CD4-positive, alpha-beta T cell treated with Interleukin-4 for 4 hours (primary cell): ENCODE measurements at regions not wholly inside any gene's neighbourhood (a gene's known extent, or its start where the extent isn't known, plus 50 kb on each side); places are given as distances from the start of the nearest gene placed in this dataset.

Experiments
- DNase-seq: peaks from one replicate; pipeline ENCODE4 v3.0.0-alpha.2; 2020

- DNase-seq: no peak
These were observed 345.2 kb downstream of the USP25 start for GRCh38 chr21:16074950-16075489.

GRCh38 chr21:16075649-16076282 lies 346.0 kb downstream of the USP25 start:
- no peak for DNase-seq

GRCh38 chr21:16076465-16076864 lies 346.7 kb downstream of the USP25 start:
- no peak for DNase-seq

- DNase-seq: no peak
These were observed 348.6 kb downstream of the USP25 start for GRCh38 chr21:16078382-16078781.

- DNase-seq: no peak
These were observed 350.0 kb downstream of the USP25 start for GRCh38 chr21:16079830-16080229.

DNA sequence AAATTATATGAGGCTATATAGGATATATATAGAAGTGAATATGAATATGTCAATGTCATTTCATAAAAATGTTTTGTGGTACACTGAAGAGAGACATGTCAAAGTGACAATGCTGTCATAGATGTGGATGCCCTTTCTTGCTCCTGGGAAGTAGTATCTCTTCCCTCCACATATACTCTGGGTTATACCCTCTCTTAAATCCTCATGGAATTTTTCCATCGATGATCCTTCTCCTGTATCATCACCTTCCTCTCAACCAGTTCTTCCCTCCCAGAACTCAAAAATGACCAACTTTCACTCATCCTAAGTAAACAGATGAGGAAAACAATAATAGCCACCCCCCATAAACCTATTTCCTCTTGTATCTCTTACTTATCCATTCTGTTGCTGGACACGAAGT lies 351.5 kb downstream of the USP25 start:
- no peak for DNase-seq

- no peak for DNase-seq
These were observed 352.4 kb downstream of the USP25 start for GRCh38 chr21:16082038-16082816.

DNA sequence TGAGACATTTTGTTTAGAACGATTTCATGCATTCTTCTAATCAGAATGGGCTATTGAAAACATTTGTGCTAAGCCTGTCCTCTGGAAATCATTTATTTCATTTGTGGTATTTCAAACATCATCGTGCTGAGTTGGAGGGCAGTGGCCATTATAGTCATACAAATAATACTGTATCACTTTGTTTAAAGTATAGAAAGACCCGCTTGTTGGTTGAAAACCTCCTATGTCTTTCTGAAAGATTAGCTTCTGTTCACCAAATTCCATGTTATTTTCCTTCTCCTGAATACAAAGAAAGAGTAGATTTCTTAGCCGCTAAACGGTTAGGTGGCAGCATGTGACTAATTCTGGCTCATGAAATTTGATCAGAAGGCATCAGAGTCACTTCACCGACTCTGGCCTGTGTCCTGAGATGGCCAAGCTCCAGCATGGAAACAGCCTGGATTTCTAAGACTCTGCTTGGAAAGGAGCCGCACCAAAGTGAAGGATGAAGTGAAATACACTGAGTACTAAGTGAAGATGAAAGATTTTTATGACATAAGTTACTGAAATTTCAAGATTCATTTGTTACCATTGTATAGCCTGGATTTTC lies 355.1 kb downstream of the USP25 start:
- DNase-seq: no peak

- no peak for DNase-seq
These were observed 355.6 kb downstream of the USP25 start for GRCh38 chr21:16085421-16085820.

GRCh38 chr21:16086121-16086520 lies 356.3 kb downstream of the USP25 start:
- no peak for DNase-seq

DNA sequence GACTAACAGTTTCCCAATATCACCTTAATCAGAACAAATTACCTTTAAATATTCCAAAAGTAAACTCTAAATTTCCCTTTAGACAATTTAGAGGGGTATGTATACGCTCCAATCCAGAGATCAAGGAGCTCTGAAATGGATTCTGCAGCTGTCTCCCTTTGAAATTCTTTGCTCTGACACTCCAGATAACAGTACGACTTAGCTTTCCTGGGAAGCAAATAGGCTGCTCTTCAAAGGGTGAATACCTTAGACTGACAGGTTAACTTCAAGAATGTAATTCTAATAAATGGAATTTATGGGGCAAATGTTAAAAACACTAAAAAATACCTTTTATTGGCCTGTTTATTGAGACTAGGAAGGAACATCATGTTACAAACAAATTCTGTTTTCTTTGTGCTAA lies 357.2 kb downstream of the USP25 start:
- no peak for DNase-seq

GRCh38 chr21:16087523-16087922 lies 357.7 kb downstream of the USP25 start:
- no peak for DNase-seq

GRCh38 chr21:16088056-16088455 lies 358.3 kb downstream of the USP25 start:
- DNase-seq: no peak

- DNase-seq: no peak
These were observed 365.2 kb downstream of the USP25 start for GRCh38 chr21:16095005-16095404.

DNA sequence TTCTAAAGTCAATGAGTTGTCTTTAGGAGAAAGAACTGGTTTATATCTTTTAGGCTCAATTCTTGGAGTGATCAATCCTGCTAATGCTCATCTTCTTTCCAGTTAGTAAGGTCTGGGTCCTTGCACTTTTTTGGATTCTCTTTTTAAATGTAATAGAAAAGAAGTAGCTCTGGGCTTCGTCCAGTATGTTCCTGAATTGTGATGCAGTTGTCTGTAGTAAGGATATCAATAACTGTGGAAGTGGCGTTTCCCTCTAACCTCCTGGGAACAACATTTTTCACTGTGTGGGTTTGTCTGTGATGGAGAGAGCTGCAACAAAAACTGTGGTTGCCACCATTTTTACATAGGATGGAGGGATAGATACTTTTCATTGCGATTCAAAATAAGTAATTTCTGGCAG lies 367.2 kb downstream of the USP25 start:
- DNase-seq: no peak

DNA sequence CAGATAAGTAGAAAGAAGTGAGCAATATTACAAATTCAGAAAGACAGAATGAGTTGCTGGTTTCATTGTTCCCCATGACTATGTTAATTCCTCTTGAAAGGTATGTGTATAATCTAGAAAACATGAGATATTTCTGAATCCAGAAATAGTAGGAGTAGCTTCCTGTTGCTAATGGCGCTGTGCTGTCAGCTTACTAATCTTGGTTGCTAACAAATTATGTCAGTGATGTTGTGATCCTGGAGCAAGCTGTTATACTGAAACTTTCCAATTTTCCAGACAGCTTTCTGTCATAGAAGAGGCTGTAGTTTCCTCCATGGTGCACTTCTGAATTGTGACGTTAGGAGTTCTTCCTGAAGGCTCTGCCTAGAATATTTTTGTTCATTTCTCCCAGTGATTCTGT lies 372.3 kb downstream of the USP25 start:
- DNase-seq: no peak

- no peak for DNase-seq
These were observed 378.8 kb downstream of the USP25 start for GRCh38 chr21:16108561-16109075.

DNA sequence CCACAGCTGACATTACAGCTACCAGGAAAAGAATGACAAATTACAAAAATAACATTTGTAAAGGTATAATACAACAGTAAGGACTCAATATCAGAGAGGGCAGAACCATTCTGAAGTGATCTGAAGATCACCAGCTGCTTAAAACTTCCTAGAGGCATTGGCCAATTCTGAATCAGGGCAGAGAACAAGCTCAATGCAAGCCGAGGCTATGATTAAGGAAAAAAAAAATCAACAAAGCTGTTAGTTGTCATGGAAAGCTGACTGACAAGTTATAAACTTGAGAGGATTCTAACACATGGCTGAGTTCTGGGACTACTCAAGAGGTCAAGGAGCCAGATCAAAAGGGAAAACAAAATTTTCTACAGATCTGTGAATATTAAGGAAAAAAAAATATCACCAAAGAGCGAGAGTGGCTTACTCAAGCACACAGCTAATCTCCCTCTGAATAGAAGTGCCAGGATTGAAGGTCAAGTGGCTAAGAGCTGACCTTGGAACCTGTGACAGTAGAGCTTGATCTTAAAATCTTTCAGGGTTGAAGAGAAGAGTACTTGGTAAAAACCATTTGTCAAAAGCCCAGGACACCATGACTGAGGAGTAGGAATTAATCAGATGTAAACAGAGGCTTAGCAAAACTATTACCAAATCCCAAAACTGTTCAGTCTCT lies 383.4 kb downstream of the USP25 start:
- no peak for DNase-seq

DNA sequence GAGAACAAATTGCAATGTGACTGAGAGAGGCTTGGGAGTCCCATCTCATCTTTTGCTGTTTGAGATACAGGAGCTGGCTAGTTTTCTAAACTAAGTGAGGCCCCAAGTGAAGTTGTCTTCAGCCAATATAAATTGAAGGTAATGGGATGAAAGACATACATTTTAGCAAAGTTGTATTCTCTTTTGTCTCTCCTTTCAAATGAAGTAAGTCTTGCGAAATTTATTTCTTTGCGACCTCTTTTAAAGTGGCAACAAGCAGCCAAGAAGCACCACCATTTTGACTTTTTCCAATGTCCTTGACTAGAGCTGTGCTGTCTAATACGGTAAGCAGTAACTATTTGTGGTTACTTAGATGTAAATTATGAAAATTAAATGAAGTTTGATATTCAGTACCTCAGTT lies 385.7 kb downstream of the USP25 start:
- no peak for DNase-seq

- no peak for DNase-seq
These were observed 386.3 kb downstream of the USP25 start for GRCh38 chr21:16116069-16116468.

DNA sequence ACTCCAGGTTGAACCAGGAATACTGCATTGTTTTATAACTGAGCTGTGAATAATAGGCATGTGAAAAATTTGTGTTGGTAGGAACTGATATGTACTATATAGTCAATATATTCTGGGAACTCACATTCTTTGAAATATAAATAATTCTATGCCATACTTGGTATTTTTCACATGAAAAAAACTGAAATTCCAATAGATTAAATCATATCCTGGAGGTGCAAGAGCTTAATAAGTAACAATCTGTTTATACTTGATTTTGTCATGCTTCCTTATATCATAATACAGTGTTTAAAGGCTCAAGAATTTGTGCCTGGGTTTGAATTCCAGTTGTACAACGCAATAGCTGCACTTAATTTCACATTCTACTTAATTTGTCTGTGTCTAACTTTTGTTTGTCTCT lies 387.0 kb downstream of the USP25 start:
- no peak for DNase-seq

- DNase-seq: no peak
These were observed 387.5 kb downstream of the USP25 start for GRCh38 chr21:16117331-16117730.

- no peak for DNase-seq
These were observed 388.2 kb downstream of the USP25 start for GRCh38 chr21:16117851-16118590.
